GF-D8 (cell line): ENCODE measurements at regions not wholly inside any gene's neighbourhood (a gene's known extent, or its start where the extent isn't known, plus 50 kb on each side); places are given as distances from the start of the nearest gene placed in this dataset.

Experiments
- DNase-seq: peaks from one replicate; lab custom pipeline; 2025; lab: John Stamatoyannopoulos, UW

DNA sequence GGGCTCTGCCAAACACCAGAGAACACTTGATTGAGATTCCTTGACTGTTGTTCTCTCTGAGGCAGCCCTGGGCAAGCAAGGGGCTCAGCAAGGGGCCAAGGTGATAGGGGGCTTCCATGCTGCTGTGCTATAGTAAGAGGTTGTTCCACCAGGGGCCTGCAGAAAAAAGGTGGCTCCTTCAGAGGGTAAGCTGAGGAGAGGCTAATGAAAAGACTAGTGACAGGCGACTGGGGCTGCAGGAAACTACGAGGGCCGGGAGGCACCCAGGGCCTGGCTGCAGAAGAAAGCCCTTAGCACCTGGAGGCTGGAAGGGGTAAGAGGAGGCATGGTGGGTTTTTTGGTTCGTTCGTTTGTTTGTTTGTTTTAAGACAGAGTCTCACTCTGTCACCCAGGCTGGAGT lies 88.0 kb upstream of the CTNNA1 start:
- DNase-seq: no peak

DNA sequence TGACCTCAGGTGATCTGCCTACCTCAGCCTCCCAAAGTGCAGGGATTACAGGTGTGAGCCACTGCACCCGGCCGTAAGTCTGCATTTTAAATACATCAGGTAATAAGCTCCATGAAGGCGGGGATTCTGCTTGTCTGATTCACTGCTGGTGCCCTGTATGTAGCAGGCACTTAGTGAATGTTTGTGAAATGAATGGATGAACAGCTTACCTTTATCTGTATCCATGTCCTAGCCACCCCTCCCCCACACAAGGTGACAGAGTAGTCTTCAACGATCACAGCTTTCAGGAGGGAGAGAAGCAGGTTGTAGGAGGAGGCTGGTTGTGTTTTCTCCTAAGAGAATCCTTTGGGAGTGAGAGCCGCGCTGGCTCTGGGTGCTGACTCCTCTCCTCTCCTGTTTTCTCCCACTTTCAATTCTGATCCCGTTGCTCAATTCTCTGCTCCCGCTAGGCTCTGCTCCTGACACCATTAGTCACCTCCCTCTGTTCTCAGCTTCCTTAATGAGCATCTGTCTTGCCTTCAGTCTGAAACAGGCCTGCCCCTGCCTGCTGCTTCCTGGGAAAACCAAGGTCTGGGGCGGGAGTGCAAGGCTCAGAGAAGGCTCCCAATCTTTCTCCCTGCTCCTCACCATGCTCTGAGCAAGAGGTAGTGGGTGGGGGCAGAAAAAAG lies 88.8 kb upstream of the CTNNA1 start:
- no peak for DNase-seq

GRCh38 chr5:138663561-138663960 lies 88.4 kb upstream of the HSPA9 start:
- DNase-seq: no peak

GRCh38 chr5:138663009-138663408 lies 87.8 kb upstream of the HSPA9 start:
- no peak for DNase-seq

GRCh38 chr5:138662599-138662998 lies 87.4 kb upstream of the HSPA9 start:
- no peak for DNase-seq

- no peak for DNase-seq
Measured at GRCh38 chr5:138661991-138662434, 86.8 kb upstream of the HSPA9 start.

DNA sequence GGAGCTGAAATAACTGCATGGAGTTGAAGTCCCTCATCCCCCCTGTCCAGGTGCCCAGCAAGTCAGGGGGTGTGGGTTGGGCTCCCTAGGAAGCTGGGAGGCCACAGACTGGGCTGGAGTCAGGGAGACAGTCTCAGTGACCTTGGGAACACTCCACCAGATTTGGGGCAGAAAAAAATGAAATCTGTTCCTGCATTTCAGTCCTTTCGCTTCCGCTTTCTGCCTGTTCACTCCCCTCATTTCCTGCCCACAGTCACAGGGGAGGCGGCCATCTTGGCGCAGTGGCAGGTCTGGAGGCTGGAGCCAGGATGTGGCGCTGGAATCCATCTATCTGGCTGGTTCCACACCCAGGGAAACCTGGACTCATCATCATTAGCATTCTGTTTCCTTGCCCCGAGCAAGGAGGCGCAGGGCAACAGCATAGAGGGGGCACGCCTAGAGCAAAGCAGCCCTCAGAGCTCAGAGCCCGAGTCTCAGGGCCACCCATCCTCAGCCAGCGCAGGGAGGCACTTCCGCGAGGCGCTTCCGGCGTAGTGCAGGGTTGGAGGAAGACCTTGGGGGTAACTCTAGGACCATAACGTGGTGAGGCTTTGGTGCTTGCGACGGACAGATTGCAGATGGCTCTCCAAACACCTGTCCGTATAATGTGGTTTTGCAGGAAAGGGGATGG lies 86.2 kb upstream of the HSPA9 start:
- no peak for DNase-seq

- no peak for DNase-seq
Measured at GRCh38 chr5:138660051-138660572, 84.9 kb upstream of the HSPA9 start.

- DNase-seq: no peak
Measured at GRCh38 chr5:138659561-138659960, 84.4 kb upstream of the HSPA9 start.

- DNase-seq: no peak
Measured at GRCh38 chr5:138659121-138659520, 83.9 kb upstream of the HSPA9 start.

GRCh38 chr5:138658676-138659075 lies 83.5 kb upstream of the HSPA9 start:
- DNase-seq: no peak

DNA sequence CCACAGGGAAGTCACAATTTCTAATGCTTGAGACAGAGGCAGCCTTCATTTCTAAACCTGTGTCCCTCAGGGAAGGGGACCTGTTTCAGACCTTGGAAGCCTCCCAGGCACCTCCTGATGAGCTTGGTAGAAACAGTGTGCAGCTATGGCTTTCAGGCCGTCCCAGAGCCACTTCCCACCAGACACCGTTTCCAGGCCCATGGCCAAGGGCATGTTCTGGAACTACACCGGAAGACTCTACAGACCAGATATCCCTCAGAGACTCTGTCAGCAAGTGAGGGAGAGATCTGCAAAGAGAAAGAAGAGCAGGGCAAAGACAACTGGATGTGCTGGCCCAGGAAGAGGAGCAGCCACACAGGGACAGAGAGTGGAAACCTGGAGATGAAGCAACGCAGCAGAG lies 82.2 kb upstream of the HSPA9 start:
- no peak for DNase-seq

DNA sequence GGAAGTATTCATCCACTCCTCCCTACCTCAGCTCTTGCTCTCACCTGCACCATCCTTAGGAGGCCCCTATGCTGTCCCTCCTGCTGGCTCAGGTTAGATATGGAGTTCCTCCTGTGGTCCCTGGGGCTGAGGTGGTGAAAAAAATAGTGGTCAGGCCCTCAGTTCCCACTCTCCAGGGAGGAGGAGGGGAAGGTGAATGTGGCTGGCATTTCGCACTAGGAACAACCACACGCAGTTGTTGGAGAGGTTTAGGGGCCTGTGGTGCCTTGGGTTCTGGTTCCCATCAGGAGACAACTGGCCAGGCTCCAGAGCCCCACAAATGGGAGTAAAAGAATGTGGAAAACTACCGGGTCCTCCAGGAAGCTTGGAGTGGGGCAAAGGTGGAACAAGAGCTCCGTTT lies 81.7 kb upstream of the HSPA9 start:
- DNase-seq: no peak

DNA sequence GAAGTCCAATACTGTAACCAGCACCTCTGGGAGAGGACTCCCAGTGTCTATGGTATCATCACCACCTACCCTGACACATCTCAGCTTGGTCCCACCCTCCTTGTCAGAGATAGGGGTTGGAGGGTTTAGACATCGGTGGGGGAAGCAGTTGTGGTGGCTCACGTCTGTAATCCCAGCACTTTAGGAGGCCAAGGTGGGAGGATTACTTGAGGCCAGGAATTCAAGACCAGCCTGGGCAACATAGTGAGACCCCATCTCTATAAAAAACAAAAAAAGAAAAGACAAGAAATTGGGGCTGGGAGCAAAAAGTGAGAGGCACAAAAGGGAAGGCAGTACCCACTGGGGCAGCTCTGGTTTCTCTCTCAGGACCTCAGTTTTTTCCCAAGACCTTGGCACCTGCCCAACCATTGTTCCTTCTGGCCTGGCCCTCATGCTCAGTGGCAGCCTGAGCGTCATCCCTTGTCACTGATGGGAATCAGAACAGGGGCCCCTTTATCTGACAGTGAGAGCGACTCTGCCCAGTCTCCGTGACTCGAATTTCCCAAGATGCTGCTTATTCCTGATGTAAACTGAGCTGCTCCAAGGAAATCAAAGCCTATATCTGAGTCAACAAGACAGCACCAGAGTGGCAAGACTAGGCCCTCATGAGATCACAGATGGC lies 80.5 kb upstream of the HSPA9 start:
- no peak for DNase-seq

DNA sequence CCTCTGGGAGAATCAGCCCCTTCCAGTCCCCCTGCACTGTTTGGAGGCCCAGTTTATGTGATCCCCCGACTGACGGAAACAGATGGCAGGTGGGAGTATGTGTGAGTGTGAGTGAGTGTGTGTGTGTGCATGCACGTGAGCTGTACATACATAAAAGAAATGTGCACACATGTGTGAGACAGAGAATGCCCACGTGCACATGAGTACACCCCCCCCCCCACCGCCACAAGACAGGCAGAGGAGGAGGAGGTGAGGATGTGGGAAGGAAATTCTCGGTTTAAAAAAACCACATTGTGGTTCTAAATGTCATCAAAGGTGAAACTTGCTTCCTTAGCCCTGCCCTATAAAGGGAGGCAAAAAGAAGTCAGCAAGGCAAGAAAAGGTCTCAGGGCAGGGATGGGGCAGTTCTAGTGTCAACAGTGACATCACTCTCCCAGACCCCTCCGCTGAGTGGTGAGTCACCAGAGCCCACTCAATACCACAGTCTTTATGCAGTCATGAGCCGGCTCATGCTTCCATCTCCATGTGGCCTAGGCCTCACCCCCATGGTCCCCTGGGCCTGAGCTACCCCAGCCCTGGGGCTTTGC lies 79.2 kb upstream of the HSPA9 start:
- DNase-seq: peak; percentile 47

- no peak for DNase-seq
Measured at GRCh38 chr5:138653502-138653901, 78.3 kb upstream of the HSPA9 start.

DNA sequence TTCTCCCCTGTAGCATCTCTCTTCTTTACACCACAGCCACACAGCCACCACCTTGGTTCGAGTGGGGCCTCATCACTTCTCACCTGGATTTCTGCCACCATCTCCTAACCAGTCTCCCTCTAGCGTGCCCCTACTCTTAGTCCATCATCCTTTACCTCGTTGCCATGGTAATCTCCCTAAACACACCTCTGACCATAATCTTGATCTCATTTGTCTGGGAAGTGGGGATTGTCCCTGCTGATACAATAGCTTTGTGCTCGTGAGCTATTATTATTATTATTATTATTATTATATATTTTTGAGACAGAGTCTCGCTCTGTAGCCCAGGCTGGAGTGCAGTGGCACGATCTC lies 76.5 kb upstream of the HSPA9 start:
- DNase-seq: no peak

GRCh38 chr5:138651058-138651766 lies 76.0 kb upstream of the HSPA9 start:
- DNase-seq: no peak

GRCh38 chr5:138650196-138650595 lies 75.0 kb upstream of the HSPA9 start:
- no peak for DNase-seq

GRCh38 chr5:138649775-138650174 lies 74.6 kb upstream of the HSPA9 start:
- DNase-seq: no peak

DNA sequence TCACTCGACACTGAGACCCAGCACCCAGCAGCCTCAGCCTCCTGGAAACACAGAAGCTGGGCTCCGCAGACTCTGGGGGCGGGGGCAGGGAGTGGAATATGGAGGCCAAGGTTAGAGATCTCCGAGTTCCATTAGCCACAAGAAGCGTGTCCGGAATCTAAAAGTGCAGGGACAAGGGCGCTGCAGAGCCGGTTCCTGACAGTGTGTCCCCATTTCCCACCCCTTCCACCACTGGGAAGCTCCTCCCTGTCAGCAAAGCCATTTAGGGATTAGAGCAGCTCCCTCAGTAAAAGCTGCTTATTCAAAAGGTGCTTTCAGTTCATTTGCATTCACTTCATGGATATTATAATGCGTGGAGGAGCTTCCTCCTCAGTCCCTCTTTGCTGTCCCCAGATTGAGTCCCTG lies 74.1 kb upstream of the HSPA9 start:
- DNase-seq: no peak

GRCh38 chr5:138648841-138649240 lies 73.6 kb upstream of the HSPA9 start:
- no peak for DNase-seq
